ENCODE measurements at regions not wholly inside any gene's neighbourhood (a gene's known extent, or its start where the extent isn't known, plus 50 kb on each side); places are given as distances from the start of the nearest gene placed in this dataset.
A peak's percentile ranks its signal among the peaks of the same experiment; 100 is the strongest.

GRCh38 chr7:114026486-114027089, 107.8 kb upstream of the PPP1R3A start:
- TF ChIP-seq EZH2 (IDR thresholded peaks at IDR 0.05; ENCODE audit: low read length, missing control alignments) = no peak
- TF ChIP-seq, protein P1, sequence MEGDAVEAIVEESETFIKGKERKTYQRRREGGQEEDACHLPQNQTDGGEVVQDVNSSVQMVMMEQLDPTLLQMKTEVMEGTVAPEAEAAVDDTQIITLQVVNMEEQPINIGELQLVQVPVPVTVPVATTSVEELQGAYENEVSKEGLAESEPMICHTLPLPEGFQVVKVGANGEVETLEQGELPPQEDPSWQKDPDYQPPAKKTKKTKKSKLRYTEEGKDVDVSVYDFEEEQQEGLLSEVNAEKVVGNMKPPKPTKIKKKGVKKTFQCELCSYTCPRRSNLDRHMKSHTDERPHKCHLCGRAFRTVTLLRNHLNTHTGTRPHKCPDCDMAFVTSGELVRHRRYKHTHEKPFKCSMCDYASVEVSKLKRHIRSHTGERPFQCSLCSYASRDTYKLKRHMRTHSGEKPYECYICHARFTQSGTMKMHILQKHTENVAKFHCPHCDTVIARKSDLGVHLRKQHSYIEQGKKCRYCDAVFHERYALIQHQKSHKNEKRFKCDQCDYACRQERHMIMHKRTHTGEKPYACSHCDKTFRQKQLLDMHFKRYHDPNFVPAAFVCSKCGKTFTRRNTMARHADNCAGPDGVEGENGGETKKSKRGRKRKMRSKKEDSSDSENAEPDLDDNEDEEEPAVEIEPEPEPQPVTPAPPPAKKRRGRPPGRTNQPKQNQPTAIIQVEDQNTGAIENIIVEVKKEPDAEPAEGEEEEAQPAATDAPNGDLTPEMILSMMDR (conservative IDR thresholded peaks at IDR 0.05 in 1 of 2, IDR thresholded peaks at IDR 0.05 in 1 of 2; ENCODE audit: low read depth in 1 of 2, low read length in 2 of 2) = peak; percentile 31 to 57
- Histone ChIP-seq H3K36me3 (ENCODE audit: control insufficient read depth, insufficient read depth, low read length) (no peaks in the 10 kb centered on the region), H4K20me1 (ENCODE audit: control insufficient read depth, extremely low read depth, insufficient read depth, low read length) (no peaks in the 10 kb centered on the region), H3K27ac (ENCODE audit: insufficient read depth, low read length) (no peak overlapping the region), H2AFZ (ENCODE audit: low read length) (no peak overlapping the region), H3K4me2 (ENCODE audit: extremely low read depth, insufficient read depth, low read length) (no peak overlapping the region), H3K79me2 (ENCODE audit: control insufficient read depth, insufficient read depth, low read length) (no peaks in the 10 kb centered on the region), H3K4me1 (ENCODE audit: control insufficient read depth, extremely low read depth, insufficient read depth, low read length) (no peaks in the 10 kb centered on the region), H3K4me3 (replicated peaks in 1 of 4; ENCODE audit: control extremely low read depth in 1 of 4, insufficient read depth in 1 of 4, low read depth in 3 of 4, low read length in 4 of 4) (no peak overlapping the region), H3K27me3 (ENCODE audit: control insufficient read depth, insufficient read depth, low read length) (no peaks in the 10 kb centered on the region), H3K9me3 (ENCODE audit: control insufficient read depth, insufficient read depth, low read depth, low read length) (no peaks in the 10 kb centered on the region), H3K9ac (ENCODE audit: insufficient read depth, low read length) (no peak overlapping the region)
- DNase-seq (ENCODE audit: low read depth in 2 of 2) = peak; percentile 33 to 76

DNA sequence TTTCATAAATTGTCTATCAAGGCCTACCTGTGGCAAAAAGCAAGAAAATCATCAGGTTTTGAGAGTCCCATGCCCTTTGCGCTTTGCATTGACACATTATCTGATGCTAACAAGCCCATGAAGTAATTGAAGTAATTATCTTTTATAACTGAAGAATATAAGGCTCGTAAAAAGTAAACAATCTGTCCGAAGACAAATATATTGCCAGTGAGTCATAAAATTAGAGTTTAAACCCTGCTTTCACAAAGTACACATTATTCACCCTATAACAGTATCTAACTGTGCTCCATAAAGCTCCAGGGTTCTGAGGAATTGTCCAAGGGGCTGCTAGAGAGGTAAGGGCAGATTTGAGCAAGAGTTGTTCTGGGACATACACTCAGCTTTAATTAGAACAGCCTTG, 102.3 kb upstream of the PPP1R3A start:
- H3K4me1 ChIP-seq (ENCODE audit: control insufficient read depth, extremely low read depth, insufficient read depth, low read length) = no peaks in the 10 kb centered on the region
- H4K20me1 ChIP-seq (ENCODE audit: control insufficient read depth, extremely low read depth, insufficient read depth, low read length) = no peaks in the 10 kb centered on the region
- DNase-seq (ENCODE audit: low read depth in 2 of 2) = peak; percentile 4 to 44
- no peaks in the 10 kb centered on the region for H3K27me3 ChIP-seq (ENCODE audit: control insufficient read depth, insufficient read depth, low read length)
- TF ChIP-seq, protein P1 (conservative IDR thresholded peaks at IDR 0.05 in 1 of 2, IDR thresholded peaks at IDR 0.05 in 1 of 2; ENCODE audit: low read depth in 1 of 2, low read length in 2 of 2) = no peak
- TF ChIP-seq EZH2 (IDR thresholded peaks at IDR 0.05; ENCODE audit: low read length, missing control alignments) = no peak
- H3K9me3 ChIP-seq (ENCODE audit: control insufficient read depth, insufficient read depth, low read depth, low read length) = no peaks in the 10 kb centered on the region
- no peak overlapping the region for H3K27ac ChIP-seq (ENCODE audit: insufficient read depth, low read length)
- H3K4me2 ChIP-seq (ENCODE audit: extremely low read depth, insufficient read depth, low read length) = no peak overlapping the region
- H3K79me2 ChIP-seq (ENCODE audit: control insufficient read depth, insufficient read depth, low read length) = no peaks in the 10 kb centered on the region
- no peak overlapping the region for H3K4me3 ChIP-seq (replicated peaks in 1 of 4; ENCODE audit: control extremely low read depth in 1 of 4, insufficient read depth in 1 of 4, low read depth in 3 of 4, low read length in 4 of 4)
- no peak overlapping the region for H2AFZ ChIP-seq (ENCODE audit: low read length)
- no peaks in the 10 kb centered on the region for H3K36me3 ChIP-seq (ENCODE audit: control insufficient read depth, insufficient read depth, low read length)
- no peak overlapping the region for H3K9ac ChIP-seq (ENCODE audit: insufficient read depth, low read length)

DNA sequence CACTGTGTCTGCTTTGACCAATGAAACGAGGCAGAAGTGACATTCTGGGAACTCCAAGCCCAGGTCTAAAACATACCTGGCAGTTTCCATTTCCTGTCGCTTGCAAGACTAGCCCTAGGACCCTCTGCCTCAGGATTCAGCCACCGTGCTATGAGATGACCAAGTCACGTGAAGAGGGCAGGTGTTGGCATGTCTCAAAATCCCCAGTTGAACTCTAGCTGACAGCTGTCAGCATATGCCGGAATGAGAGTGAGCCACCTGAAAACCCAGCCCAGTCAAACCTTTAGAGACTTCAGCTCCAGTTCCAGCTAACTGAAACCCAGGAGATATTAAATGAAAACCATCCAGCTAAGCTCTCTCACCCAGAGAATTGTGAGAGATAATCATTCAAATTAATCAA, 89.9 kb upstream of the PPP1R3A start:
- Histone ChIP-seq H3K36me3 (ENCODE audit: control insufficient read depth, insufficient read depth, low read length) (no peaks in the 10 kb centered on the region), H3K4me1 (ENCODE audit: control insufficient read depth, extremely low read depth, insufficient read depth, low read length) (no peaks in the 10 kb centered on the region), H3K27ac (ENCODE audit: insufficient read depth, low read length) (no peak overlapping the region), H3K4me3 (replicated peaks in 1 of 4; ENCODE audit: control extremely low read depth in 1 of 4, insufficient read depth in 1 of 4, low read depth in 3 of 4, low read length in 4 of 4) (no peak overlapping the region), H3K27me3 (ENCODE audit: control insufficient read depth, insufficient read depth, low read length) (no peaks in the 10 kb centered on the region), H3K79me2 (ENCODE audit: control insufficient read depth, insufficient read depth, low read length) (no peaks in the 10 kb centered on the region), H3K4me2 (ENCODE audit: extremely low read depth, insufficient read depth, low read length) (no peak overlapping the region), H2AFZ (ENCODE audit: low read length) (no peak overlapping the region), H3K9me3 (ENCODE audit: control insufficient read depth, insufficient read depth, low read depth, low read length) (no peaks in the 10 kb centered on the region), H4K20me1 (ENCODE audit: control insufficient read depth, extremely low read depth, insufficient read depth, low read length) (no peaks in the 10 kb centered on the region), H3K9ac (ENCODE audit: insufficient read depth, low read length) (no peak overlapping the region)
- no peak for TF ChIP-seq EZH2 (IDR thresholded peaks at IDR 0.05; ENCODE audit: low read length, missing control alignments)
- TF ChIP-seq, protein P1 (conservative IDR thresholded peaks at IDR 0.05 in 1 of 2, IDR thresholded peaks at IDR 0.05 in 1 of 2; ENCODE audit: low read depth in 1 of 2, low read length in 2 of 2) = no peak
- DNase-seq (ENCODE audit: low read depth in 2 of 2) = no peak
